ENCODE measurements at regions not wholly inside any gene's neighbourhood (a gene's known extent, or its start where the extent isn't known, plus 50 kb on each side); places are given as distances from the start of the nearest gene placed in this dataset.

DNA sequence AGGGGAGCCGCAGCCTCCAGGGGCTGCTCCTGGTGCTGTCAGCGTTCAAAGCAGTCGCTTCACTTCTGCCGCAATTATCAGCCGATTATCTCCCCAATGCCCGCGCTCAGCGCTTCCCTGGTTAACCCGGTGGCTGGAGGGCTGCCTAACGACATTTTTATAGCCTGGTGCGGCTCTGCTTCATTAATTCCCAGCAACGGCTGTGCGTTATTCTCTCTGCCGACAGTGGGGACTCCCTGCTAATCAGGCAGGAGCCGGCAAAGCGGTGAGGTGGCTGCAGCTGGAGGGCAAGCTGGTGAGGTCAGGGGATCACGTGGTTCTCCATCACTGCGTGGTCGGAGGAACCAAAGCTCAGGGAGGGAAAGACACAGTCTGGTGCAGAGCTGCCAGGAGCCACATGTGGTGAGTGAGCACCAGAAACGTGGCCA, 62.9 kb downstream of the GLRX5 start:
- 6% methylated on average over 20 of the region's 20 CpGs for WGBS (ENCODE audit: insufficient coverage, low coverage, low lambda C conversion rate, missing lambda C conversion rate)

DNA sequence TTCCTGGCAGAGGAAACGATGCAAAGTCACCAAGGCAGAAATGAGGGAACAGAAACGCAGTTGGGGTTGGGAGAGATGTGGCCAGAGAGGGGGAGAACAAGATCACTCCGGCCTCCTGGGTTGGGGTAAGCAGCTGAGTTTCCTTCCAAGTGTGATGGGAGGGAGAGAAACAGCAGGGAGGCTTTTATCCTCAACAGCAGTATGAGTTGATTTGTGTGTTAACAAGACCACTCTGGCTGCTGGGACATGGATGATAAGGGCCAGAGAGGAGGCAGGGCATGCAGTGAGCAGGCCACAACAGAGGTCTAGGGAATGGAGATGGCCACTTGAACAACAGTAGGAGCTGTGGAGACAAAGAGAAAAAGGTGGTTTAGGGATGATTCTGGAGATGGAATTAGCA, 66.8 kb downstream of the GLRX5 start:
- 27% methylated on average over 3 of the region's 3 CpGs for WGBS (ENCODE audit: insufficient coverage, low coverage, low lambda C conversion rate, missing lambda C conversion rate)
- H3K9me3 ChIP-seq: no peaks in the 10 kb centered on the region
- no peak for TF ChIP-seq POLR2A (IDR thresholded peaks at IDR 0.05)
- TF ChIP-seq, protein P1, sequence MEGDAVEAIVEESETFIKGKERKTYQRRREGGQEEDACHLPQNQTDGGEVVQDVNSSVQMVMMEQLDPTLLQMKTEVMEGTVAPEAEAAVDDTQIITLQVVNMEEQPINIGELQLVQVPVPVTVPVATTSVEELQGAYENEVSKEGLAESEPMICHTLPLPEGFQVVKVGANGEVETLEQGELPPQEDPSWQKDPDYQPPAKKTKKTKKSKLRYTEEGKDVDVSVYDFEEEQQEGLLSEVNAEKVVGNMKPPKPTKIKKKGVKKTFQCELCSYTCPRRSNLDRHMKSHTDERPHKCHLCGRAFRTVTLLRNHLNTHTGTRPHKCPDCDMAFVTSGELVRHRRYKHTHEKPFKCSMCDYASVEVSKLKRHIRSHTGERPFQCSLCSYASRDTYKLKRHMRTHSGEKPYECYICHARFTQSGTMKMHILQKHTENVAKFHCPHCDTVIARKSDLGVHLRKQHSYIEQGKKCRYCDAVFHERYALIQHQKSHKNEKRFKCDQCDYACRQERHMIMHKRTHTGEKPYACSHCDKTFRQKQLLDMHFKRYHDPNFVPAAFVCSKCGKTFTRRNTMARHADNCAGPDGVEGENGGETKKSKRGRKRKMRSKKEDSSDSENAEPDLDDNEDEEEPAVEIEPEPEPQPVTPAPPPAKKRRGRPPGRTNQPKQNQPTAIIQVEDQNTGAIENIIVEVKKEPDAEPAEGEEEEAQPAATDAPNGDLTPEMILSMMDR (IDR thresholded peaks at IDR 0.05): no peak
- H3K27me3 ChIP-seq: no peaks in the 10 kb centered on the region
- intact Hi-C loops (cut with DNase I): no loop called here
- ATAC-seq (no peak), DNase-seq (no peak)
- H3K36me3 ChIP-seq: no peaks in the 10 kb centered on the region
- H3K4me1 ChIP-seq: no peaks in the 10 kb centered on the region
- no peak overlapping the region for H3K4me3 ChIP-seq
- no peak overlapping the region for H3K27ac ChIP-seq

More for the DNA sequence above, 62.9 kb downstream of the GLRX5 start:
- no peak for DNase-seq
- H3K9me3 ChIP-seq: no peaks in the 10 kb centered on the region
- no peak for ATAC-seq
- intact Hi-C loops (cut with DNase I): no loop called here
- no peak overlapping the region for H3K27ac ChIP-seq
- no peak overlapping the region for H3K4me3 ChIP-seq
- no peak for TF ChIP-seq POLR2A (IDR thresholded peaks at IDR 0.05)
- TF ChIP-seq, protein P1 (IDR thresholded peaks at IDR 0.05): no peak
- H3K4me1 ChIP-seq: no peaks in the 10 kb centered on the region
- no peaks in the 10 kb centered on the region for H3K36me3 ChIP-seq
- H3K27me3 ChIP-seq: no peaks in the 10 kb centered on the region

DNA sequence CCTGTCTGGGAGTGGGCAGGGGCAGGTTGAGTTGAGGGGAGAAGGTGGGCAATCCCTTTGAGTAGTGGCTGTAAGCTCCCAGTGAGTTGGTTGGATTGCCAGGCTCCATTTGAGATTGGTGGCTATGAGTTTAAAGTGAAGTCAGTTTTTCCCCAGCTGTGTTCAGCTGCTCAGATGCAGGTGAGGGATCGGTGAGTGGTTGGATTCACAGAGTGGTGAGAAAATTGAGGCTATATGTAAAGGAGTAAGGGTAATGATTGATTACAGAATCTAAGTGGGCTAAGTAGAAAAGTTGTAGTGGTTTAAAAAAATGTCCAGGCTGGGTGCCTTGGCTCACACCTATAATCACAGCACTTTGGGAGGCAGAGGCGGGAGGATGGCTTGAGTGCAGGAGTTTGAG, 68.6 kb downstream of the GLRX5 start:
- no peaks in the 10 kb centered on the region for H3K4me1 ChIP-seq
- WGBS (ENCODE audit: insufficient coverage, low coverage, low lambda C conversion rate, missing lambda C conversion rate): 68% methylated on average over 2 of the region's 2 CpGs
- H3K27me3 ChIP-seq: no peaks in the 10 kb centered on the region
- intact Hi-C loops (cut with DNase I): no loop called here
- H3K9me3 ChIP-seq: no peaks in the 10 kb centered on the region
- TF ChIP-seq POLR2A (IDR thresholded peaks at IDR 0.05): no peak
- TF ChIP-seq, protein P1 (IDR thresholded peaks at IDR 0.05): no peak
- no peak overlapping the region for H3K4me3 ChIP-seq
- H3K36me3 ChIP-seq: no peaks in the 10 kb centered on the region
- no peak for ATAC-seq
- no peak overlapping the region for H3K27ac ChIP-seq
- DNase-seq: no peak

DNA sequence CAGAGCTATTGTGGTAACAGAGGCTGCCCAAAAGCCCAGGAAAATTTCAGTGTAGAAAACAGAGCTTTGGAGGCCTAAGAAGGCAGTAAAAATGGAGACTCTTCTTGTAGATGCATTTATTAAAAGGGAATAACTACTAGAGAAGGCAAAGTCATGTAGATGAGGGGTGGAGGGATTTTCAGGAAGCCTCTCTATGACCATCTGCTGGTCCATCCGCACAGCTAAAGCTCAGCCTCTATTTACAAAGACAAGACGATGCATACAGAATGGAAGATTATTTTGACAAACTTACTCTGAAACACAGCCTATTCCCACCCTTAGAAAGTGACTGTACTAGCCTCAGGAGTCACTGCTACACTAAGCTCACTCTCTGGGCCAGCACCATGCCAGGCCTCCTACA, 71.4 kb downstream of the GLRX5 start:
- no peaks in the 10 kb centered on the region for H3K27me3 ChIP-seq
- WGBS (ENCODE audit: insufficient coverage, low coverage, low lambda C conversion rate, missing lambda C conversion rate): 92% methylated on average over 2 of the region's 2 CpGs
- DNase-seq: no peak
- no peak overlapping the region for H3K27ac ChIP-seq
- no peak overlapping the region for H3K4me3 ChIP-seq
- TF ChIP-seq POLR2A (IDR thresholded peaks at IDR 0.05): no peak
- no peaks in the 10 kb centered on the region for H3K4me1 ChIP-seq
- intact Hi-C loops (cut with DNase I): no loop called here
- H3K36me3 ChIP-seq: no peaks in the 10 kb centered on the region
- H3K9me3 ChIP-seq: no peaks in the 10 kb centered on the region
- ATAC-seq: no peak

DNA sequence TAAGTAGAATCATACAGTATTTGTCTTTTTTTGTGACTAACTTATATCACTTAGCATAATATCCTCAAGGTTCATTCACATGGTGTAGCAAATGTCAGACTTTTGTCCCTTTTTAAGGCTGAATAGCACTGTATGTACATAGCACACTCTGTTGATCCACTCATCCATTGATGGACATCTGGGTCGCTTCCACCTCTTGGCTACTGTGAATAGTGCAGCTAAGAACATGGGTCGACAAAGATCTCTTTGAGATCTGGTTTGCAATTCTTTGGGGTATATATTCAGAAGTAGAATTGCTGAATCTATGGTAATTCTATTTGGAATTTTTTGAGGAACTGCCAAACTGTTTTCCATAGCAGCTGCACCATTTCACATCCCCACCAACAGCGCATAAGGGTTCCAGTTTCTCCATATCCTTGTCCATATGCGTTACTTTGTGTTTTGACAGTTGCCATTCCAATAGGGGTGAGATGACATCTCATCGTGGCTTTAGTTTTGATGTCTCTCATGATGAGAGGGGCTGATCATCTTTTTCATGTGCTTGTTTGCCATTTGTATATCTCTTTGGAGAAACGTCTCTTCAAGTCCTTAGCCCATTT, 73.9 kb downstream of the GLRX5 start:
- 57% methylated on average over 6 of the region's 6 CpGs for WGBS (ENCODE audit: insufficient coverage, low coverage, low lambda C conversion rate, missing lambda C conversion rate)
- Histone ChIP-seq H3K27ac (no peak overlapping the region), H3K4me3 (no peak overlapping the region), H3K9me3 (no peaks in the 10 kb centered on the region), H3K27me3 (no peaks in the 10 kb centered on the region), H3K36me3 (no peaks in the 10 kb centered on the region), H3K4me1 (no peaks in the 10 kb centered on the region)
- intact Hi-C loops (cut with DNase I): no loop called here
- TF ChIP-seq POLR2A (IDR thresholded peaks at IDR 0.05): no peak
- TF ChIP-seq, protein P1 (IDR thresholded peaks at IDR 0.05): no peak
- ATAC-seq: no peak
- no peak for DNase-seq

All from right lobe of liver (tissue), 6 donors.